Skeletal muscle cell (primary cell): ENCODE measurements at regions not wholly inside any gene's neighbourhood (a gene's known extent, or its start where the extent isn't known, plus 50 kb on each side); places are given as distances from the start of the nearest gene placed in this dataset.

Source experiments
- DNase-seq: peaks from one replicate; pipeline ENCODE4 v3.0.0-alpha.2; 2010; ENCODE audit warnings: low read depth
- H3K4me3 ChIP-seq: 2 replicates; pipeline ENCODE4 v1.5.1; 2011; ENCODE audit warnings: low read depth, mild to moderate bottlenecking, control low read depth, low read length, moderate library complexity

DNA sequence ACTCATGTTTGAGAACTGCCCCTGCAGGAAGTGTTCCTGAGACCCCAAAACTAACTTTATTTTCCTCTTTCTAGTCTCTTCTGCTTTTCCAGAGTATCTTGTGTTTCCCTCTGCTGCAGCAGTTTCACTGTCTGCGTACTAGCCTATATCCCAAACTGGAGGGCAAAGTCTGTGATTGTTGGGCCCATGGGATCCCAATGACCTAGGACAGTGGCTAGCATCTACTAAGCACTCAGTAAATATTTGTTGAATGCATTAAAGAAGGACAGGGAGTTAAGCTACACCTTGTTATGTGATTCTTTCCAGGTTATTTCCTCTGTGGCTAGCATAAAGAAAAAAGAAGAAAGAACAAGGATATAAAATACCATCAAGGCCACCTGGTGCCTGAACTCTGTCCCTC is 210.6 kb upstream of the PHYHIPL start:
- no peak overlapping the region for H3K4me3 ChIP-seq
- DNase-seq: no peak

- no peak for DNase-seq
- no peak overlapping the region for H3K4me3 ChIP-seq
Measured at GRCh38 chr10:58967551-58968388, 208.7 kb upstream of the PHYHIPL start.

- no peak overlapping the region for H3K4me3 ChIP-seq
- DNase-seq: no peak
Measured at GRCh38 chr10:58968389-58968755, 208.1 kb upstream of the PHYHIPL start.

DNA sequence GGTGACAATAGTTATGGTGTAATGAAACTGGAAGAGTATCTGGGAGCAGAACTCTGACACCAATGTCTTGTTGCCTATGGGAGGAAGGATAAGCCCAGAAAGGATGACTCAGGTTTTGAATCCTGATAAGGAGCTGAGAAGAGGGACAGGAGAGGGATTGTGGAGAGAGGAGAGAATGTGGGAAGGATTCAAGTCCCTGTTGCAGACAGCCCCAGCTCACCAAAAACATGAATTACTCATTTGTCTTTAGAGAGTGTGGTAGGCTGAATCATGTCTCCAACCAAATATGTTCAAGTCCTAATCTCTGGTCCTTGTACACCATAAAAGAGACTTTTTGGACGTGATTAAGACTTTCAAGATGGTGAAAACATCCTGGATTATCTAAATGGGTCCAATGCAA is 206.9 kb upstream of the PHYHIPL start:
- DNase-seq: no peak
- no peak overlapping the region for H3K4me3 ChIP-seq

DNA sequence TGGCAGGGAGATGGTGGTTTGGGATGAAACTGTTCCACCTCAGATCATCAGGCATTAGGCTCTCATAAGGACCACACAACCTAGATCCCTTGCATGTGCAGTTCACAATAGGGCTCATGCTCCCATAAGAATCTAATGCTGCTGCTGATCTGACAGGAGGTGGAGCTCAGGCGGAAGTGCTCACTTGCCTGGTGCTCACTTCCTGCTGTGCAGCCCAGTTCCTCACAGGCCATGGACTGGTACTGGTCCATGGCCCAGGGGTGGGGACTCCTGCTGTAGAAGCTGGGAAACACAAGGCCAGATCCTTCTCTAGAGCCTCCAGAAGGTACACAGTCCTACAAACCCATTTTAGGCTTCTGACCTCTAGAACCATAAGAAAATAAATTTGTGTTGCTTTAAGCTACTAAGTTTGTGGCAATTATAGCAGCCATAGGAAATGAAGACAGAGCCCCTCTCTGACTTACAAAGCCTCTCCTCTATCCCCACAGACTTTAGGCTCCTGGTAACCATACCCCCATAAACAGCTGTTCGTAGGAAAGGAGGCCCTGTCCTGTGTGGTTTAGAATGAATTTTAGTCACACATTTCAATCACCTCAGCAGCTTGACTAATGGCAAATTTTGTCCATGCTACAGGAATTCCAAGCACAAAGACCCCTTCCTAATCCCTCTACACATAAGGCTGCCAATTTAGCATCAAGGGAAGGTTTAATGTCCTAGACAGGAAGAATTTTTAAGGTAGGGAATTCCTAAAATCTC is 206.1 kb upstream of the PHYHIPL start:
- no peak for DNase-seq
- H3K4me3 ChIP-seq: no peak overlapping the region

GRCh38 chr10:58971211-58971610 is 205.2 kb upstream of the PHYHIPL start:
- no peak for DNase-seq
- no peak overlapping the region for H3K4me3 ChIP-seq

DNA sequence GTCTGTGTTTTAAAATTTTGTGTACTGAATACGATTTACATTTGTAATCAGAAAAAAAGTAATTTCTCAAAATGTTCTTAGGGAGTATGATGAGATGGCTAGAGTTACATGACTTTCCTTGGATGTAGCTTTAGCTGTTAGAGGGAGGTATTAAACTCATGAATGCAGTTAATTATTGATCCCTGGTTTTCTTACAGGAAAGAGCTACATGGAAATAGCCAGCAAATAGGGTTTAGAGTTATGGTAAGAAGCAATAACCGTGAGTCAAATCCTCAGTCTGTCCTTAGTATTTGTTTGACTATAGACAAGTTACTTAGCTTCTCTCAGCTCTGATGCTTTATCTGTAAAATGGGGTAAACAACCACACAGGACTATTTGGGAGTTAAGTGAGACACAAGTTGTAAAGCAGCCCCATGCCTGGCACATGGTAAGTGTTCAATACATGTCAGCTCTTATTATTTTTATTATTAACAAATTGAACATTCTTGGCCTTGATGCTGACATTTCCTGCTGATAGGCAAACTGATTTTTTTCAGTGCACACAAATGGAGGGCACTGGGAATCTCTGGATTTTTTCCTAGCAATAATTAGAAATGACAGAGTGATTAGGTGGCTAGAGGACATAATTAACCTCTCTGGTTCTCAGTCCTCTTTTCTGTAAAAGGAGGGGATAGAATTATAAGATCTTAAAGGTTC is 204.5 kb upstream of the PHYHIPL start:
- DNase-seq: no peak
- no peak overlapping the region for H3K4me3 ChIP-seq

DNA sequence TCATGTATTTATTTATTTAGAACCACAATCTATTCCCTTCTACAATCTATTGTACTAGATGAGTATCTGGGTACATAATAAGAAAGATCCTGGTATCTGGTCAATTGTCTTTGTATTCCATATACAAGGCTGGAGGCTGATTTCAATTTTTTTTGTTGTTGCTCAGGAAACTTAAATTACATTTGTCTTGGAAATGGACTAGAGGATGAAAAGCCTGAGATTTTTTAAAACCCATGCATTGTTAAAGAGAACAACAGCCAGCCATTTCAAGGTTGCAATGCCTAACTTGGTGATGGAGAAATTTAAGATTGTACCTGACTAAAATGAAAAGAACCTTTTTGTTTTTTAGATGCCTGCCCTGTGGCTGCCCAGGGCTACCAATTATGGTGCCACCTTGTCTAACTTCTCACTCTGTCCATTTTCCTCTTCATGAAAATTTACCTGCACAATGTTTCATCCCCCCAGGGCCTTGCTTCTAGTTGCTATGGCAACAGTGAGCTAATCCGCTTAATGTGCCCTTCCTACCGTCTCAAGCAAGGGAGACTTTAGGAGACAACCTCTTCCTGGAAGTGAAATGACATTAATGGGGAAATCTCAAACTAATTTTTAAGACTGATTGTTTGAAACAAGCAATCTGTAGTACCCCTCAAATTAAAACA is 203.7 kb upstream of the PHYHIPL start:
- no peak overlapping the region for H3K4me3 ChIP-seq
- DNase-seq: no peak

DNA sequence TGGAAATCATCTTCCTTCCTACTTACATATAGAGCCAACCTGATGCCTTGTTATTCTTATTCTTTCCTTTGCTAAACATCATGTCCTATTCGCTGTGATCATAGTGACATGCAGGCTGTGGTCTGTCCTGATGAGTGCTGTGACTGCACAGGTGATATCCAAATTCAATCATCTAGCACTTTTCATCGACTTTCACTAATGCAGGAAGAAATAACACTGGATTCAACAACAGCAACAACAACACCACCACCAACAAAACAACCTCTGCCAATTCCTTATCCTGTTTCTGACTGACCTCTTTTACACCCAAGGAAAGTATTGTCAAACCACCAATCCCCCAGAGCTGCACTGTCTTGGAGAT is 203.2 kb upstream of the PHYHIPL start:
- no peak overlapping the region for H3K4me3 ChIP-seq
- no peak for DNase-seq

GRCh38 chr10:58976254-58976653 is 200.2 kb upstream of the PHYHIPL start:
- DNase-seq: no peak
- H3K4me3 ChIP-seq: no peak overlapping the region

DNA sequence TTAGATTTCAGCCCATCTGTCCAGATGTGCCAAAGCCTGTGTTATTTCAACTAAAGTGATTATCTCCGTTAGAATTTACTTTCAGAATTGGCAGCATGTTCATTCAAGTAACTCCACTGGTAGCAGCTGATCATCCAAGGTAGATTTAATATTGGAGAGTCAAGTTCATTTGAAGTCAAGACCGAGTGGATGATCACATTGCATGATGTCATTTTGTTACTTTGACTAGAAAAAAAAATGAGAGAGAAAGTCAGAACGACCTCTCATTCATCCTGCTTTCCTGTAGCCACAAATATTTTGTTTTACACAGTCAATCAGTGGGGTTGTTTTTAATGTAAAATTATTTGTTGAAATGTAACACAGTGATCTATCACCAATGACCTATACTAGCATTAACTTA is 196.7 kb upstream of the PHYHIPL start:
- no peak overlapping the region for H3K4me3 ChIP-seq
- DNase-seq: no peak

DNA sequence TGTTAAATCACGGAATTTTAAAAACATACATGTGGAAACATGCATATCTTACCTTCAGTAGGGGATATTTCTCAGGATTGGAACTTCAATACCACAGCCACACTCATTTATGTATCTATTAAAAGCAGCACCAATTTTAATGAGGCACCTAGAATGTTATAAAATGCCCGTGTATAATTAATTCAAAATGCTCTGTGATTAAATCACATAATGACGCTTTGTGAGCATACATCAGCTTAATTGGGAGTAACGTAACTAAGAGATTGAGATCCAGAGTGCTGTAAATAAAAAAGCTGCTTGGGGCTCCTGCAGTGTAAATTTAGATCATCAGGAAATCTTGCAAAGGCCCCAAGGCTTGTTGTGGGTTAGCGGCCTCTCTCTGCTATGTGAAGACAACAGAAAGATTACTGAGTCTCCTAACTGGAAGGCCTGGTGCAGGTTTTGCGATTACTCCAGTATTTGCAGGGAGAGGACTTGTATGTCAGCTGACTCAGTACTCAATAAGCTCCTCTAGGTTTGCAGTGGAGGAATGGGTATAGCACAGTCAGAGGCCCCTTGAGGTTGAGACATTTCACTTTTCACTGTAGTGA is 195.5 kb upstream of the PHYHIPL start:
- no peak for DNase-seq
- H3K4me3 ChIP-seq: no peak overlapping the region

- H3K4me3 ChIP-seq: no peak overlapping the region
- DNase-seq: no peak
Measured at GRCh38 chr10:58981846-58982245, 194.6 kb upstream of the PHYHIPL start.

DNA sequence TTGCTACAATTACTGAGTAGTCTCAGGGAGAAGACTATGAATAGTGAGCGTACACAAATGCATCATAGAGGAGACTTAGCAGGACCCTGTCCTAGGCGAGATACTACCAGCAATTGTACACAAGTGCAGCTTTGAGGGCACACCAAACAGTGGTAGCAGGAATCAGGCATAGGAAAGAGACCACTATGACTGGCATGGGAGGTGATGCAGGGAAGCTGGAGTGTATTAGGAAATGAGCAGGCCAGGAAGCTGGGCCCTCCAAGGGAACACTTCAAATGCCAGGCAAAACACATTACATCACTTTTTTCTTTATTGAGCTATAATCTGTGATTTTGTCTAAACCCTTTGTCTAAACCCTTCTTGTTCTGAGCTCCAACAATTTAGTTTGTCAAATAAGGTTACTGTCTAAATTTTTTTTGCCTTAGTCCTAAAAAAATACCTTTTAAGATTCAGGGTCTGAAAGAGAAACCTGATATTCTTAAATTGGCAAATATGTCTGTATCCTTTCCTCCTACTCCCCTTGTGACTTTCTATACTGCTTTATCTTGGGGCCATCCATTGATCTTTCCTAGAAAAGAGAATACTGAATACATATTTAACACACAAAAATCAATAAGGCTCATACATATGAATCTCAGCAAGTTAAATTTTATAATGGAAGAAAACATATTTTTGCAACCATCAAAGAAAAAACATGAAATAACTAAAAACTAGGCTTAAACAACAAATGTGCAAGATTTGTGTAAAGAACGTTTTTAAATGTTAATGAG is 193.8 kb upstream of the PHYHIPL start:
- no peak for DNase-seq
- H3K4me3 ChIP-seq: no peak overlapping the region

GRCh38 chr10:58985216-58985615 is 191.2 kb upstream of the PHYHIPL start:
- no peak for DNase-seq
- H3K4me3 ChIP-seq: no peak overlapping the region

DNA sequence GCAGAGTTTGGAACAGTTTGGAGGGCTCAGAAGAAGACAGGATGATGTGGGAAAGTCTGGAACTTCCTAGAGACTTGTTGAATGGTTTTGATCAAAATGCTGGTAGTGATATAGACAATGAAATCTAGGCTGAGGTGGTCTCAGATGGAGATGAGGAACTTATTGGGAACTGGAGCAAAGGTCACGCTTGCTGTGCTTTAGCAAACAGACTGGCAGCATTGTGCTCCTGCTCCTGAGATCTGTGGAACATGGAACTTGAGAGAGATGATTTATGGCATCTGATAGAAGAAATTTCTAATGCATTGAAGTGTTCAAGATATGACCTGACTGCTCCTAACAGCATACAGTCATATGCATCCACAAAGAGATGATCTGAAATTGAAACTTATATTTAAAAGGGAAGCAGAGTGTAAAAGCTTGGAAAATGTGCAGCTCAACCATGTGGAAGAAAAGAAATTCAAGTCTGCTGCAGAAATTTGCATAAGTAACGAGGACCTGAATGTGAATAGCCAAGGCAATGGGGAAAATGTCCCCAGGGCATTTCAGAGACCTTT is 186.9 kb upstream of the PHYHIPL start:
- DNase-seq: no peak
- no peak overlapping the region for H3K4me3 ChIP-seq

DNA sequence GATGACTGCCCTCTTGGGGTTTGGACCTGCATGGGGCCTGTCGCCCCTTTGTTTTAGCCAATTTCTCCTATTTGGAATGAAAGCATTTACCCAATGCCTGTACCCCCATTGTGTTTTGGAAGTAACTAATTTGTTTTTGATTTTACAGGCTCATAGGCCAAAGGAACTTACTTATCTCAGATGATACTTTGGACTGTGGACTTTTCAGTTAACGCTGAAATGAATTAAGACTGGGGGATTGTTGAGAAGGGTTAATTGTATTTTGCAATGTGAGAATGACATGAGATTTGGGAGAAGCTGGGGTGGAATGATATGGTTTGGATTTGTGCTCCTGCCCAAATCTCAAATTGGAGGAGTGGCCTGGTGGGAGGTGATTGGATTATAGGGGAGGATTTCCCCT is 185.8 kb upstream of the PHYHIPL start:
- no peak for DNase-seq
- H3K4me3 ChIP-seq: no peak overlapping the region

- no peak overlapping the region for H3K4me3 ChIP-seq
- no peak for DNase-seq
Measured at GRCh38 chr10:58991856-58992255, 184.6 kb upstream of the PHYHIPL start.
